Frontal cortex (tissue), 3 donors: ENCODE measurements at regions not wholly inside any gene's neighbourhood (a gene's known extent, or its start where the extent isn't known, plus 50 kb on each side); places are given as distances from the start of the nearest gene placed in this dataset.

Source experiments
- DNase-seq, 2 donors: peaks; one replicate each; pipeline ENCODE4 v3.0.0; 2012; ENCODE audit warnings: low spot score in 2 of 2
- FAIRE-seq: peaks from 2 replicates; lab custom pipeline; 2012; peaks lifted over from hg19 to GRCh38; lab: Jason Lieb, UNC
- donor health status: control.
- donor health status: control.
- donor health status: control.

- FAIRE-seq (no peak), DNase-seq (no peak)
Measured at GRCh38 chr4:8739317-8739716, 132.3 kb downstream of the HMX1 start.

GRCh38 chr4:8738471-8738931 lies 133.1 kb downstream of the HMX1 start:
- no peak for DNase-seq
- no peak for FAIRE-seq

GRCh38 chr4:8737601-8738279 lies 133.9 kb downstream of the HMX1 start:
- no peak for FAIRE-seq
- no peak for DNase-seq

GRCh38 chr4:8737075-8737474 lies 134.6 kb downstream of the HMX1 start:
- FAIRE-seq = no peak

GRCh38 chr4:8736090-8736825 lies 135.4 kb downstream of the HMX1 start:
- DNase-seq (no peak), FAIRE-seq (no peak)

More at GRCh38 chr4:8737075-8737474, 134.6 kb downstream of the HMX1 start:
- no peak for DNase-seq

GRCh38 chr4:8735236-8736089 lies 136.2 kb downstream of the HMX1 start:
- no peak for DNase-seq
- no peak for FAIRE-seq

GRCh38 chr4:8732681-8733243 lies 138.9 kb downstream of the HMX1 start:
- no peak for FAIRE-seq

GRCh38 chr4:8732092-8732491 lies 139.5 kb downstream of the CPZ start:
- DNase-seq (no peak), FAIRE-seq (no peak)

More at GRCh38 chr4:8732681-8733243, 138.9 kb downstream of the HMX1 start:
- no peak for DNase-seq

- FAIRE-seq (no peak), DNase-seq (no peak)
Measured at GRCh38 chr4:8731364-8731763, 138.8 kb downstream of the CPZ start.

GRCh38 chr4:8730681-8731080 lies 138.1 kb downstream of the CPZ start:
- FAIRE-seq = no peak
- DNase-seq = no peak

- FAIRE-seq = no peak
- no peak for DNase-seq
Measured at GRCh38 chr4:8730159-8730558, 137.6 kb downstream of the CPZ start.

- FAIRE-seq = no peak
Measured at GRCh38 chr4:8729408-8730149, 137.0 kb downstream of the CPZ start.

GRCh38 chr4:8728536-8729407 lies 136.2 kb downstream of the CPZ start:
- no peak for FAIRE-seq
- DNase-seq = no peak

More at GRCh38 chr4:8729408-8730149, 137.0 kb downstream of the CPZ start:
- DNase-seq = no peak

GRCh38 chr4:8727546-8728510 lies 135.3 kb downstream of the CPZ start:
- FAIRE-seq = no peak
- DNase-seq = no peak

GRCh38 chr4:8727131-8727530 lies 134.6 kb downstream of the CPZ start:
- DNase-seq (no peak), FAIRE-seq (no peak)

GRCh38 chr4:8726344-8726851 lies 133.8 kb downstream of the CPZ start:
- DNase-seq (no peak), FAIRE-seq (no peak)

- DNase-seq = no peak
- no peak for FAIRE-seq
Measured at GRCh38 chr4:8725845-8726244, 133.3 kb downstream of the CPZ start.
